D341Med (cell line): ENCODE measurements at regions not wholly inside any gene's neighbourhood (a gene's known extent, or its start where the extent isn't known, plus 50 kb on each side); places are given as distances from the start of the nearest gene placed in this dataset.

ENCODE experiments used
- DNase-seq: peaks from one replicate; pipeline ENCODE4 v3.0.0; 2012; ENCODE audit warnings: low spot score

DNA sequence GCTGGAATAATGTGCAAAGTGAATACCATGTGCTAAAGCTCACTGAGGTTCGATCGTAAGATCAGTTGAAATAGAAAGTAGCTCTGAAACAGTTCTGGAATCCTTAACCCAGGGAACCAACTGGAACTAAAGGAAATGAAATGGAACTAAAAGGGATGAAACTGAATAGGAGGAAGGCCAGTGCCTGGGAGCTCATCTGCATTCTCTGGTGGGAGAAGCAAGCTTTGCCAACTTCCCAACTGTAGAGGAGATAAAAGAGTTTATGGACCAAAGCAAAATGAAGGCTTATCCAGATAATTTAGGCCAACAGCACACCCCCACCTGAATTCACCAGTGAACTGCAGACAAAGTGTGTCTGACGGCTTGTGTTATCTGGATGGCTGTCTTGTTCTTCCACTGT, 188.6 kb upstream of the HABP2 start:
- DNase-seq = no peak

DNA sequence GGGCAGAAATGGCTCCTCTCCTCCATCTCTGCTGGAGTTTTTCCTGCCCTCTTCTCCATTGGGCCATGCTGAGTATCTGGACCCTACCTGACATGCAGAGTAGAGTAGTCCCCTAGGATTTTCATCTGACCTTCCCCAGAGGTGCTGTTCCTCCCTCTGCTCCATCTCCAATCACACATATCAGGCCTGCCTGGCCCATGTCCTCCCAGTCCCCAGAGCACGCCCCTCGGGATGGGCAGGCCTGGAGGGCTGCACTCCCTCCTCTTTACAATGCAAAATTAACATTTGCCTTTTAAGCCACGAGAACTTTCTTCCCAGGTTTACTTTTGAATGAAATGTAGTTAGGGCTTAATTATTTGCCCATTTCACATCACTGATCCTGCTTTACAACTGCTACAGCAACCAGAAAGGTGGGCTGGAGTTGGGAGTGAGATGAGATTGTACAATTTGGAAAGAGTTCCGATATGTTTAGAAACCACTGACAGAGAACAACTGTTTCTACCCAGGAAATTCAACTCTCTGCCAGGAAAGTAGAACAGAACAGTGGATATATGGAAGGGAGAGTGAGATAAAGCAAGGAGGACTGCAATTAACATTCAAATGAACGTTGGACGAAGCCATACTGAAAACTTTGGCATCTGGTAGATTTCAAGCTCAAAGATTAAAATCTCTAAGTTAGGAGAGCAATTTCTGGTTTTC, 184.0 kb upstream of the HABP2 start:
- DNase-seq = no peak

DNA sequence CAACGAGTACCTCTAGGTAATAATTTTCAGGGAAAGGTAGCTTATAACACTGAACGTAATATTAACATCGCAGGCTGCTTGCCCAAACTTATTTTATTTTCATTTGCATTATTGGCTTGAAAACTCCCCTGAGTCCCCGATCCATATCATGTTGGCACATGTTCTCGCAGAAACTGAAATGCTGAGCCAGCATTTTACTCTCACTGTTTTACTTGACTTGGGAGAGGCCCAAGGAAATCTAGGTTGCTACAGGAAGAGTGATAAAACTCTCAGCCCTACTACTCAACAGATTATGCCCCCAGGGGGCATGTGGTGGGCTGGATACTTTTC, 183.5 kb upstream of the HABP2 start:
- DNase-seq = no peak

DNA sequence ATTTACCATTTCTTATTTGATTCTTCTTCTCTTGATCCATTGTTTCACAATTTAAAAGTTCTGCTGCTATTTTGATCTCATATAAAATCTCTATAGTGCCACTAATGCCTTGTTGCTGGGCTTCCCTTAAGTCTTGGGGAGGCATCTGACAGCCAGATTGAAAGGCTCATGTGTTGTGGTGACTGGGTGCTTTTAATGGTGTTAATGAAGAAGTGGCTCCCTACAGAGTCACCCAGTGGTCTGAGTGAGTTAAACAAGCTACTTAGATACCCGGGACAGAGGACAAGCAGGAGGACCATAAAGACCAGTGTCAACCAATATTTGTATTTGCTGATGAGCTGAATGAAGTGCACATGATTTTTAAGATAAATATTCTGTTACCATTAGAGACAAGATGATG, 176.4 kb upstream of the HABP2 start:
- no peak for DNase-seq

DNA sequence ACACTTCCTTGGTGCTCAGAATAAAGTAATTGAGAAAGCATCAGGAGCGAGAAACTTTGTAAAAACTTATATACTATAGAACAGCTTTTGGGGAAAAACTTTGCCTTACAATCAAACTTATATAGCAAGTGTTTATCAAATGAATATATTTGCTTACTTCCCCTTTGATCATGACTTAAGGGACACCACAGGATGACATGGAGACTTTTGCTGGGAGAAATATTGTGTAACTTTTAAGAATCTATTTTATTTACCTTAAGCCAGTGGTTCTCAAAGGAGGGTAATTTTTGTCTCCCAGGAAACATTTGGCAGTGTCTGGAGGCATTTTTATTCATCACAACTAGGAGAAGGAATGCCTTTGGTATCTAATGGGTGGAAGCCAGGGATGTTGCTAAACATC, 173.8 kb upstream of the HABP2 start:
- DNase-seq = no peak

DNA sequence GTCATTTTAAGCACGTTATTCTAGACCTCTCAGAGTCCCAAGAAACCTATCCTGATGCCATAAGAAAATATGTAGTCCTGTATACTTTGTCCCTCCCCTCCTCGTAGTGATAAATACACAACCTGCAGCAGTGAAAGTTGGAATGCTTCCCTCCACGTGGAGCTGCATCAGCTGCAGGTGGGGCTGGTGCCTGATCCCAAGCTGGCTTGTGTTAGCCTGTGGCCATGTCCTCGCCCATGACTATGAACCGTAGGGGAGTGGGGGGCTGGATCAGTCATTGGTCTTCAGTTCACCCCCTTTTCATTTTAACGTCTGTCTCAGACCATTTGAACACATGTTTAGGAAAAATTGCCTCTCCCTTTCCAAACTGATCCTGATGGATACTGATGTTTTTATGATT, 171.4 kb upstream of the HABP2 start:
- DNase-seq = no peak

DNA sequence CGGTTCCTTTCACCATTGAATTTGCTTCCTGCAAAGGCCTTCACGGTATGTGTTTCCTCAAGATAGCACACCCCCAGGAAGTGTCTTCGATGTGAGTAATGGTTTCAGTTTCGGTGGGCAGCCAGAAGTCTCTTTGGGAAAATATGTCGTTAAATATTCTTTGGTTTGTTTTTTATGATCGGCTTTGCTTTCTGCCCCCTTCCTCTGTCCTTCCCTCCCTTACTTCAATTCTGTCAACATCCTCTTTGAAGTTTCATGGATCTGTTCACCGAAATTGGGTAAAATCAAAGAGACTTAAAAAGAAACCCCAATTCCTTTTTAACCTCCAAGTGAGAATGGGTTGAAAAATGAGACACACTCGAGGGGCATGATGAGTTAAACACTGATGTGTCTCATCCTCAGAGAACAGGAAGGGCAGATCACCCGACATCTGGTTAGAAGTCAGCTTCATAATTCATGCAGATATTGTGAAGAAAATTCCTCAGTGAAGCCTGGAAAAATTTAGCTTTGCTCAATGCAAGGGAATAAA, 170.8 kb upstream of the HABP2 start:
- no peak for DNase-seq

DNA sequence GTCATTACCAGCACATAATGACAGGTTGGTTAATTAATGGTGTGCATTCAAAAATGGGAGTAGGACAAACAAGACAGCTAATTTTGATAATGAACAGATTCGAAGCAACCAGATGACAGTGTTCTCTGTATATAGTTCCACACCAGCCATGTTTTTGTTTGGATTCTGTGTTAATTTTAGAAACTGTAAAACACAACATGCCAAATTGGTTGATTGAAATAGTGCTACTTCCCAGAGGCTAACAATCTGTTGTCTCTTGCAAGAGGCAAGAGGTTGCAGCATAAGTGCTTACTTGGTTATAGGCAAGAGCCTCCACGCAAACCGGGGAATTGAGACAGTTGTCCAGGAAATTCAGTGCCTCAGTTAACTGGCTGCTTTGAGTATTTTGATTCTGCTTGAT, 170.2 kb upstream of the HABP2 start:
- DNase-seq = no peak

DNA sequence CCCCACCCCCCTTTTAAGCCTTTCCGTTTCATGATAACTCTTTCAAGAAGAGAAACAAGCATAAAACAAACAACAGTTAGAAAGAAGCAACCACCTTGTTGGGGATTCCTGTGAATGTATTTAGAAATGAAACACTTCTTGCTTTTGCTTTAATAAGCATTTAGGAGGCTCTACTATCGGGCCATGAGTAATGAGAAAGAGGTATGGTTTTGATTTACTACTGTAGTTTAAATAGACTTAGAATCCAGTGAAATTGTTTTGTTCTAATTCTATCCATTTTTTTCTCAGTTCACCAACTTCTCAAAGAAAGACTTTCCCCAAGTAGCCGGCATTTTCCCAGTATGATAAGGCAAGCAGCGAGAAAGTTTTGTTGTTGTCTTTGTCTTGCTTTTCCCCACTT, 168.7 kb upstream of the HABP2 start:
- DNase-seq = no peak

DNA sequence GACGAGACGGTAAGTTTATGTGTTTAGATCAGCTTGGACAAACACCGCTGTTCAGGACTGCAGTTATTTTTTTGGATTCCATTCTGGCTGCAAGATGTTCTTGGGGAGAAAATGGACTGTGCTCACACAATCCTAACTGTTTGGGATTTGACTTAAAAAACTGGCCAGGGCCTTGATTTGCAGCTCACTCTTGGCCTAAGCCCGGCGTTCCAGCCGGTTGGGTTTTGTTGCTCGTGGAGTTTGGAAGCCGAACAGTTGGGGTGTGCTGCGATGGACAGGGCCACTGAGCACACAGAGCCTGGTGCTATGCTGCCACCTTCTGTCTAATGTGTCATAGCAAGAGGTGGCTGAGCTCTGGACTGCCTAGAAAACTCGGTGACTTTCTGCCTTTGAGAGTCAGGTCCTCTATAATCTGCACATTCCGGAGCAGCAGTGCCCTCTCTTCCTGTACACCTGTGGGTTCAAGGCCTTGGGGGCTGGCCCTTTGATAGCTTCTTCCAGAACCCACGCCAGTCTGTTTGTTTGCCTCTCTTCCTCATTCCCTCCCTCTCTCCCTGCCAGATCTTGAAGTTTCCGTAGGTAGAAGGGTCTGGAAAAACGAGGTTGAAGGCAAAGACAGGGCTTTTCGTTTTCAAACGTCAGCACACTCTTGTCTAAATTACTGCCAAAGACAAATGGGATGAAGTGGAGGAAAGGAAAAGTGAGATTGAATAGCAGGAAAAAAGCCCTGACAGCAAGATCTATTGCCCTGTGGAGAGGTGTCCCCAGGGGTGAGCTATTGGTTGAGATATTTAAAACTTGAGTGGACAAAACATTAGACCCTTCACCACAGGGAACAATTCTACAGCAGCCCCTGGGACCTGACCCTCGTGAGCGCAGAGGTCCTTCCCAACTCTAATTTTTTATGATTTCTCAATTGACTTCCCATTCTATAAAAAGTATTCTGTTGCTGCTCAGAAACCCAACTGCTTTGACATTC, 167.5 kb upstream of the HABP2 start:
- DNase-seq = peak; percentile 69

DNA sequence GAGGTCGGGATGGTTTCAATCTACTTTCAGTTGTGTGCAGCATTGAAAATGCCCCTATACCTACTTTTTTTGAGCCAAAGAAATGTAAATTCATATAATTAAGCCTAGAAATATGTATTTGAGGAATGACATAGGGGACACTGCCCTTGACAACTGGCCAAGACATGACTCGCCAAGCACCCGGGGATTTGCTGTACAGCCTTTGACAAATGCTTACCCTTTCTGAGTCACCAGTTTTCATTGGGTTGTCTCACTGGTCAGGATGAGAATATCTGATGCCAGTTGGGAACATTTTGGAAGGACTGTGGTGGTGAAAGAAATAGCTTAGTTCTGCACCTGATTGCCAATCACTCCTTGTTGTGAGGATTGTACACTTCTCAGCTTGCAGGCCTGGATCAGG, 166.8 kb upstream of the HABP2 start:
- no peak for DNase-seq

DNA sequence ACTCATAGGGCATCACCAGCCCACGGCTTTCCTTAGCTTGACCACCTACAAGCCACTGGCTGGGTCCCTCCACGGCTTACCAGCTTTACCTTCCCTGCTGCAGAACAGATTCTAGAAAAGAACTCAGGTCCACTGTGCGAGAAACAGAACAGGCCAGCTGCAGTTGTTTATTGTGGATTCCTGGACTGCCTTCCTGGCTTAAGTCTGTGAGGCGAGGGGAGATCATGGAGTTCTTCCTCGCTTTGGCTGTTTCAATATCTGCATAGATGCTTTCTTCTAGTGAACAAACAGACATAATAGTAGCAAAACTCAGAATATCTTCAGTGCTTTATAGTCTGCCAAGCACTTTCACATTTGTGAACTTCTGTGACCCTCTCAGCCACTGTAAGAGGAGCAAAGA, 162.9 kb upstream of the HABP2 start:
- DNase-seq = no peak

DNA sequence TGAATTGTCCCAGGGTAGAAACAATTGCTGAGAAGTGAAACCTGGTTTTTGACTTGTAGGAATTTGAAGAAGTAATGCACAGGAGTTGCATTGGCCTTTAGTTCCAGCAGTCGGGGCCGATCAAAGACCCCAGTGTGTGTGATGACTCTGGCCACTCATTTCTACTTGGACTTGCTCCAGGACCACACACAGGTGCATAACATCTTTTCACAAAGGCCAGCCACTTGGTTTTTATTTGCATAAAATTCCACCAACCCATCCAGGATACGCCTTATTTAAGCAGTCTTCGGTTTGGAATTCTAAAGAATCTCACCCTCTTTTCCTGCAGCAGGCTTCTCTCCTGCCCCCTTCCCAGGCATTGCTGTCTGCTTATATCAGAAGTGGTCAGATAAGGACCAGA, 162.0 kb upstream of the HABP2 start:
- DNase-seq = no peak

DNA sequence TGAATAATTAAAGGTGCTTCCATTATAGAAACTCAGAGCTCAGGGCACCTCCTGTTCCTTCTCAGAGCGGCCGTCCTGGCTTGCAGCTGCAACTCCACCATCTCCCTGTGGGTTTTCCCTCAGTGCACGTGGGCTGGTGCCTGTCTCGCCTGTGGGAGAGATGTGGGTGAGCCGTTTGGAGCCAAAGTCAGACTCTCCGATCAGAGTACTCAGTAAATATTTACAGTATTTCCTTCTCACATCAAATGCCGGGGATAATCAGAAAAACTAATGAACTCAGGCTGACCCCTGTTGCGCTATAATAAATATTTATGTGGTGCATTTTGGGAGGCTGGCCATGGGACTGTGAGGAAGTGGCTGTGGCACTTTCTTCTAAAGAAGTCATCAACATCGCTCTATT, 155.8 kb upstream of the HABP2 start:
- no peak for DNase-seq

DNA sequence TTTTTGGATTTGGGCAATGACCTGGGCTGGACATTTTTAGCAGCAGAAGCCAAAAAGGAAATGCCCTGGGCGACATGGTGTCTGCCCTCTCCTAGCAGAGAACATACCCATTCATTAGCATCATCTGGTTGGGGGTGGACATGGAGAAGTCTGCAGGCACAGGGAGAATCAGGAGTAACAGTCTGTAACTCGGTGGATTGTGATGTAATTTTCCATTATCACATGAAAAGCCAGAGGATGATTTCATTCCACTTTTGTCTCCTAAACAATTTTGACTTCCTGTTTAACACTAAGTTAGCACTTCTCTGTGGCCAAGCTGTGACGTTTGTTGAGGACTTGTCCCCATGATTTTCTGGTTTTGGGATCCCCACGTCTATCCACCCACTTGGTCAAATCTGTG, 153.8 kb upstream of the HABP2 start:
- DNase-seq = no peak

DNA sequence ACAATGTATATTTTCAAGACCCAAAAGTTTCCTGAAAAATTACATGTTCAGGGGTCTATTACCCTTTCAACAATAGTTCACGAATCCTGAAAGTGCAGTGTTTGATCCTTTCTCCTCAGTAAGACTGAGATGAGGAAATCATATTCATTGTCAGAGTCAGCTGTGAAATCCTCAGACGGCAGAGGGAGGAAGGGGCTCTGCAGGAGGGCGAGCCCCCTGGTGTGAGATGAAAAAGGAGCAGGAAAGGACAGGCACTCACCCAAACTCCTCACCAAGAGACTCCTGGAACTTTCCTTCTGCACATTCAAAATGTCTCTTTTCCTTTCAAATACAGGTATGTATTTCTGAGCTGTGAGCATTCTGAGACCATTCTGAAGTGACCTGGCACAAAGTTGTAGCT, 150.3 kb upstream of the HABP2 start:
- no peak for DNase-seq

DNA sequence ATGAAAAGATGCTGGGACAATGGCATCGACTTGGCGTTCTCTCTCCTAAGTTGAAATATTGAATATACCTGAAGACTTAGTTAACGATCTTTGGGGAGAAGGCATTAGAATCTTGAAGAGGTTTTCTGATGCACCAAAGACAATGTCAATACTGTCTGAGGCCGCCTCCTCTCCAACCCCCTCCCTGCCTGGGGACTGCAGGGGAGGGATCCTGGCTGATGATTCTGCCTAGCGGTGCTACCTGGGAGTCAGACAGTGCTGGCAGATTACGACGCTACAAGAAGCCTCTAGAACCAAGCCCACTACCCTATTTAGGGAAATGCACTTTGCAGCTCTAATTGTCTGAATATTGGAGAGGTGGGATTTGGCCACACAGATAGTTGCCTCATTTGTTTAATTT, 145.6 kb upstream of the HABP2 start:
- DNase-seq = no peak

DNA sequence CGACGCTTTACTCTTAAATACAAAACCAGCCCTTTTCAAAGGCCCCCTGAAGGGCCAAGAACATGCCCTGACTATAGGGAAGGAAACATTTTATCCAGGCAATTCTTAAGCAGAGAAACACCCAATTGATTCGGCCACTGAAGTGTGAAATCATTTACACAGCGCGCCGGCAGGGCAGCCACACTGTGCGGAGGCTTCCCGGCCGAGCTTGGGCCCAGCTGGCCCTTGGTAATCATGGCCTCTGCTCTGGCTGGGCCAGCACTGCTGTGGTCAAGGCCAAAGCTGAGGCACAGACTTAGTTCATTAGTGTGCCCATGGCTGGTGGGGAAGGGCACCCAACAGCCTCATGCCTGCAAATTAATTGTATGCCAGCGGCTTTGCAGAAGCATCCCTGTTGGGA, 143.7 kb upstream of the HABP2 start:
- no peak for DNase-seq

DNA sequence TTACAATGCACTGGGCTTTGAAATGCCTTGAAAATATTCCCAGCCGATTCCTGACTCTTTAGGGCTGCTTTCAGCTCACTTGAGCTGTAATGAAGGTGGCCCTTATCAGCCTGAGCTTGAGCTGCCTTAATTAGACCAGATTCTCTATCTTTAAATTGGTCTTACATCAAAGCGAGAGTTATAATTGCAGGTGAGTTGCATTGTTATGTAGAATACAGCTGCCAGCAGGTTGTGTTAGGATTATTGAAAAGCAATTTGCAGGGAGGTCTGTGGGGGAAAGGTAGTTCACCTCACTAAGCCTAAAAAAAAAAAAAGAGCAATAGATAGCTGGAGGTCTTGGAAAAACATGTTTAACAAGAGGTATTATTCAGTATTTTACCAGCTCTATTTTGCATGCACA, 142.2 kb upstream of the HABP2 start:
- DNase-seq = no peak

DNA sequence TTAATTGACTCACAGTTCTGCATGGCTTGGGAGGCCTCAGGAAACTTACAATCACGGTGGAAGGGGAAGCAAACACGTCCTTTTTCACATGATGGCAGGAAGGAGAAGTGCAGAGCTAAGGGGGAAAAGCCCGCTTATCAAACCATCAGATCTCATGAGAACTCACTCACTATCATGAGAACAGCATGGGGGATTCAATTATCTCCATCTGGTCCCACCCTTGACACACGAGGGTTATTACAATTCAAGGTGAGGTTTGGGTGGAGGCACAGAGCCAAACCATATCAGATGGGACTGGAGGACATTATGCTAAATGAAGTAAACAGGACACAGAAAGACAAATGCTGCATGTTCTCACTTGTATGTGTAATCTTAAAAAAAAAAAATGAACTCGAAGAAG, 141.4 kb upstream of the HABP2 start:
- DNase-seq = no peak

DNA sequence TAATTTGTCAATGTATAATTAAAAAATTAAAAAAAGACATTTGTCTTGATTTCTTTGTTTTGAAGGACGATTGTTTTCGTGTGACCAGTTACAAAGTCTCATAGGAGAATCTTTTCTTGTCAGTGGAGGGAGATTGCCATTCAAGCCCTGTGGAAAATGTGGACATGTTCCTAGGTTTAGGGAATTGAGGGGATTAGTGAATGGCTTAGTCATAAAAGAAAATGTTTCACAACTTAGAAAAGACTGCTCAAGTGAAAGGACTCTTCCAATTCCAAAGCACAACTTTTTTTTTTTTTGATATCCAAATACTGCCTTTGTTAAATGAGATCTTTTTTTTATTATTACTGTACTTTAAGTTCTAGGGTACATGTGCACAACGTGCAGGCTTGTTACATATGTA, 140.7 kb upstream of the HABP2 start:
- no peak for DNase-seq

DNA sequence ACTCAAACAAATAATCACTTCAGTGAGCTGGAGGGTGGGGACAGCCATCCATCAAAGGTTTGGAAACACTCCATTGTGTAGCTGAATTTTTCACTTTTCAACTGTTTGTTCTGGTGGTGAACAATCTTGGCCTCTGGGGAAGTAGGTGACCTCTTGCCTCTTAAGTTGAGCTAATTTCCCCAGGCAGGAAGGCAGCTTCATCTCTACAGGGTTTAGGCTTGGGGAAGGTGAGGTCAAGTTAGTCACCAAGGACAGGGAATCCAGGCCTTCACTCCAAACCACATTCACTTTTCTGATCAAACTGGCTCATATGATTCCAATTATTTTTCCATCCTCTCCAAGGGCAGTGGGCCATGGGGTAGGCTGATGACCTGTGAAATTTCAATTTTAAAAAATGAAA, 138.3 kb upstream of the HABP2 start:
- DNase-seq = no peak

DNA sequence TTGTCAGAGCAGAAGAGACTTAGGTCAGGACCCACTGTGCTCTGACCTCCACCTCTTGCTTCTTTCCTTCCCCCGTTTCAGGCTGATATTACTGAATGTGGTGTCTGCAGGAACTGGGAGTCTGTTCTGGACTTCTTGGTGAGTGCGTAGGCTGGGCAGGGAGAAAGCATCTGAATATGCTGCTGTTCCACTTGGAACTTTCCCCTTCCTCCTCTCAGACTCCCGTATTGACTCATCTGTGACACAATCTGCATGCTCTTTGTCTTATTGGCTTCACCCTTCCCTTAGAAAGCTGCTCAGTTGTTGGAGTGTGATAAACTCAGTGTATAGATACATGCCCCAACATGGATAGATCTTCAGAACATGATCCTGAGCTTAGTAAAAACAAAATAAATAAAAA, 137.6 kb upstream of the HABP2 start:
- no peak for DNase-seq
